Fibroblast of skin of back (primary cell): ENCODE measurements at regions not wholly inside any gene's neighbourhood (a gene's known extent, or its start where the extent isn't known, plus 50 kb on each side); places are given as distances from the start of the nearest gene placed in this dataset.
"Not testable (repeated sequence)": the region's sequence is repeated elsewhere in the genome, so short reads cannot be mapped to it uniquely, and the experiment has no call there.

ENCODE experiments used
- DNase-seq: peaks from one replicate; pipeline ENCODE4 v3.0.0-alpha.2; 2013

GRCh38 chr11:44361813-44362212 lies 51.9 kb upstream of the ALX4 start:
- peak; percentile 8 for DNase-seq

- DNase-seq, result no peak
Observed at GRCh38 chr11:44363116-44363515, 53.2 kb upstream of the ALX4 start.

- no peak for DNase-seq
Observed at GRCh38 chr11:44364596-44364995, 54.7 kb upstream of the ALX4 start.

- DNase-seq, result no peak
Observed at GRCh38 chr11:44365616-44366015, 55.7 kb upstream of the ALX4 start.

GRCh38 chr11:44366026-44366425 lies 56.1 kb upstream of the ALX4 start:
- no peak for DNase-seq

GRCh38 chr11:44366741-44367140 lies 56.8 kb upstream of the ALX4 start:
- DNase-seq, result no peak

GRCh38 chr11:44367452-44367851 lies 57.5 kb upstream of the ALX4 start:
- no peak for DNase-seq

GRCh38 chr11:44368886-44369285 lies 58.9 kb upstream of the ALX4 start:
- DNase-seq, result no peak

- not testable (repeated sequence) for DNase-seq
Observed at GRCh38 chr11:44371042-44371441, 61.1 kb upstream of the ALX4 start.

GRCh38 chr11:44371706-44372105 lies 61.8 kb upstream of the ALX4 start:
- no peak for DNase-seq

GRCh38 chr11:44372989-44373388 lies 63.0 kb upstream of the ALX4 start:
- no peak for DNase-seq

GRCh38 chr11:44374001-44374400 lies 64.1 kb upstream of the ALX4 start:
- no peak for DNase-seq

- no peak for DNase-seq
Observed at GRCh38 chr11:44376423-44376822, 66.5 kb upstream of the ALX4 start.

GRCh38 chr11:44377121-44377520 lies 67.2 kb upstream of the ALX4 start:
- no peak for DNase-seq

GRCh38 chr11:44377914-44378321 lies 68.0 kb upstream of the ALX4 start:
- DNase-seq, result no peak

GRCh38 chr11:44379141-44380008 lies 69.4 kb upstream of the ALX4 start:
- DNase-seq, result no peak

- DNase-seq, result no peak
Observed at GRCh38 chr11:44380009-44380313, 70.0 kb upstream of the ALX4 start.

- DNase-seq, result no peak
Observed at GRCh38 chr11:44380820-44381219, 70.9 kb upstream of the ALX4 start.

GRCh38 chr11:44381261-44381660 lies 71.3 kb upstream of the ALX4 start:
- no peak for DNase-seq

- no peak for DNase-seq
Observed at GRCh38 chr11:44382118-44382517, 72.2 kb upstream of the ALX4 start.

- DNase-seq, result no peak
Observed at GRCh38 chr11:44382656-44383240, 72.8 kb upstream of the ALX4 start.

- DNase-seq, result no peak
Observed at GRCh38 chr11:44383246-44383645, 73.3 kb upstream of the ALX4 start.

GRCh38 chr11:44387415-44387814 lies 77.5 kb upstream of the ALX4 start:
- DNase-seq, result no peak

GRCh38 chr11:44387825-44388224 lies 77.9 kb upstream of the ALX4 start:
- no peak for DNase-seq
